ENCODE measurements at regions not wholly inside any gene's neighbourhood (a gene's known extent, or its start where the extent isn't known, plus 50 kb on each side); places are given as distances from the start of the nearest gene placed in this dataset.

DNA sequence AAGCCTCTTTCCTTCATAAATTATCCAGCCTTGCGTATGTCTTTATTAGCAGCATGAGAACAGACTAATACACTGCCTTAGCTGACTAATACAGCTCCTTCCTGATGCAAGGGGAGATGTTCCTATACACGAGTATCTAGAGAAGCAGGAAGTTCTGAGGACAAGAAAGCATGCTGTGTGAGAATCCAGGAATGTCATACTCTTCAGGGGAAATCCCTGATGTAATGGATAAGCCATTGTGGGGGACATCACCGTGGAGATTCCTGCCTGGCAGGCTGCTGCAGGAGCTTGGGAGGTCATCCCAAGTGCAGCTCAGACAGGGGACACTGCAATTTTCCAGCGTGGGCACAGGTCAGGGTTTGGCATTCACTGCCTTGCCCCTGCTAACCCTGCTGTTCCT lies 476.9 kb downstream of the NR2F2 start:
- TF ChIP-seq, protein P1, sequence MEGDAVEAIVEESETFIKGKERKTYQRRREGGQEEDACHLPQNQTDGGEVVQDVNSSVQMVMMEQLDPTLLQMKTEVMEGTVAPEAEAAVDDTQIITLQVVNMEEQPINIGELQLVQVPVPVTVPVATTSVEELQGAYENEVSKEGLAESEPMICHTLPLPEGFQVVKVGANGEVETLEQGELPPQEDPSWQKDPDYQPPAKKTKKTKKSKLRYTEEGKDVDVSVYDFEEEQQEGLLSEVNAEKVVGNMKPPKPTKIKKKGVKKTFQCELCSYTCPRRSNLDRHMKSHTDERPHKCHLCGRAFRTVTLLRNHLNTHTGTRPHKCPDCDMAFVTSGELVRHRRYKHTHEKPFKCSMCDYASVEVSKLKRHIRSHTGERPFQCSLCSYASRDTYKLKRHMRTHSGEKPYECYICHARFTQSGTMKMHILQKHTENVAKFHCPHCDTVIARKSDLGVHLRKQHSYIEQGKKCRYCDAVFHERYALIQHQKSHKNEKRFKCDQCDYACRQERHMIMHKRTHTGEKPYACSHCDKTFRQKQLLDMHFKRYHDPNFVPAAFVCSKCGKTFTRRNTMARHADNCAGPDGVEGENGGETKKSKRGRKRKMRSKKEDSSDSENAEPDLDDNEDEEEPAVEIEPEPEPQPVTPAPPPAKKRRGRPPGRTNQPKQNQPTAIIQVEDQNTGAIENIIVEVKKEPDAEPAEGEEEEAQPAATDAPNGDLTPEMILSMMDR (IDR thresholded peaks at IDR 0.05; ENCODE audit: extremely low read depth in 1 of 2, insufficient read depth in 1 of 2, low read depth in 1 of 2, low read length in 2 of 2): no peak
- TF ChIP-seq POLR2A (IDR thresholded peaks at IDR 0.05; ENCODE audit: low read depth, low read length) (no peak), GATA2 (IDR thresholded peaks at IDR 0.05; ENCODE audit: insufficient read depth, insufficient read length, low read depth, low read length) (no peak), EZH2 (IDR thresholded peaks at IDR 0.05; ENCODE audit: borderline replicate concordance, low read depth, low read length, severe bottlenecking) (no peak)
- TF ChIP-seq, protein P2, sequence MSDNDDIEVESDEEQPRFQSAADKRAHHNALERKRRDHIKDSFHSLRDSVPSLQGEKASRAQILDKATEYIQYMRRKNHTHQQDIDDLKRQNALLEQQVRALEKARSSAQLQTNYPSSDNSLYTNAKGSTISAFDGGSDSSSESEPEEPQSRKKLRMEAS (IDR thresholded peaks at IDR 0.05; ENCODE audit: insufficient read depth, insufficient read length): no peak

All from endothelial cell of umbilical vein (primary cell).